ENCODE measurements at regions not wholly inside any gene's neighbourhood (a gene's known extent, or its start where the extent isn't known, plus 50 kb on each side); places are given as distances from the start of the nearest gene placed in this dataset.
A peak's percentile ranks its signal among the peaks of the same experiment; 100 is the strongest.

DNA sequence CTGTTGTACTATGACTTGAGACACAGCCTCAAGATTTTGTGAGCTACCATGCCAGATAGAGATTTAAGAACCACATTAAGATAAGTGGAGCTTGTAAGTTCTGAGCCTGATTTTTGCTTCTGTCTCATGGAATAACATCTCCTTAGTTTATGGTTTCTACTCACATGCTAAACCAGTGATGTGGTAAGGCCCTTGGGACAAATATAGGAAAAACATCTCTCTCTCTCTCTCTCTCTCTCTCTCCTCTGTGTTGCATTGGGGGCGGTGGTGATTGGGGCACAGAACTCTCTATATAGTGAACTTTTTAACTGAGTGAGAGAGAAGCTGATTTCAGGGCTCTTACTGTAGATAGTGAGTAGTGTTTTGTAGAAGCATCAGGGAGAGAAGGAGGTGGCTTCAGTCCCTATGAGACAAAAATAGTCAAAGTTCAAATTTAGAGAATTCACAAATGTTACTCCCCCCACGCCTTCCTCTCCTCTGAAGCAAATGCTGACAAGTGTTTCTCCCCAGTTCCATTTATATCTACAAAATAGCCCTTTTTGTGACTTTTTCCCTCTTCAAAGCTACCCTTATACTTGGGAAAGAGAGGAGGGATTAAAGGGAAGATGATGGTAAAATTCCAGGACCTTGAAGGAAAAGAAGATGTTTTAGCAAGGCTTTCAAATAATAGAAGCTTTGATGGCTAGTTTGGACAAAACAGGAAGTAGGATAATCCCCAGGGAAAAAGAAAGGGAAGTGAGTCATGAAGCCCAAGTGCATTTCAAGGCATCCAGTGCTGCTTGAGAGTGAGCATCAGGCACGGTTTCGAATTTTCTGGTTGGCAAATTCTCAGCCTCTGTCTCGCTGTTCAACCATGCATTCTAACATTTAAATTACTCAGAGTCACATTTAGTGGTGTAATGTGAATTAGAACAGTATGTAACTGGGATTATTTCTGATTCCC, 134.3 kb upstream of the AP1S2 start:
- DNase-seq (ENCODE audit: extremely low read depth in 1 of 11, low read depth in 9 of 11, low spot score in 4 of 11), result peak in 3 of 11 donors; percentile 1 to 2 (median 1)

GRCh38 chrX:15985937-15986336, 131.3 kb upstream of the AP1S2 start:
- no peak for DNase-seq (ENCODE audit: extremely low read depth in 1 of 11, low read depth in 9 of 11, low spot score in 4 of 11)

GRCh38 chrX:15983034-15983433, 128.4 kb upstream of the AP1S2 start:
- no peak for DNase-seq (ENCODE audit: extremely low read depth in 1 of 11, low read depth in 9 of 11, low spot score in 4 of 11)

DNA sequence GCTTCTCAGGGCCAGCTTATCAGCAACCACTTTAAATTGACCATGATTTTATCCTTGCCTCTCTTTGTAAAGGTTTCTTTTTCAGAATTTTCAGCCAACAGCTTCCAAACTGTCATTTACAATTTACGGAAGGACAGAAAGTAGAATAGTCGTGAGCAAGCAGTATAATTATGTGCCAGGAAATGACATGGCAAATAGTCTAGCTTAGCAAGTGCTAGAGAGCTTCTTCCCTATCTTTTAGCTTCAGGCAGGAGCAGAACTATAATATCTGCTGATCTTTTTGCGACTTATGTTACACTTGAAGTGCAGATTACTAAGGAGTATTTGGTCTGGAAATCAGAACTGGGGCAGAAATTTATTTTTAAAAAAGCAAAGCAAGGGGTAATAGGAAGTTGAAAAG, 123.0 kb upstream of the AP1S2 start:
- no peak for DNase-seq (ENCODE audit: extremely low read depth in 1 of 11, low read depth in 9 of 11, low spot score in 4 of 11)

- no peak for DNase-seq (ENCODE audit: extremely low read depth in 1 of 11, low read depth in 9 of 11, low spot score in 4 of 11)
Measured at GRCh38 chrX:15976396-15976795, 121.8 kb upstream of the AP1S2 start.

DNA sequence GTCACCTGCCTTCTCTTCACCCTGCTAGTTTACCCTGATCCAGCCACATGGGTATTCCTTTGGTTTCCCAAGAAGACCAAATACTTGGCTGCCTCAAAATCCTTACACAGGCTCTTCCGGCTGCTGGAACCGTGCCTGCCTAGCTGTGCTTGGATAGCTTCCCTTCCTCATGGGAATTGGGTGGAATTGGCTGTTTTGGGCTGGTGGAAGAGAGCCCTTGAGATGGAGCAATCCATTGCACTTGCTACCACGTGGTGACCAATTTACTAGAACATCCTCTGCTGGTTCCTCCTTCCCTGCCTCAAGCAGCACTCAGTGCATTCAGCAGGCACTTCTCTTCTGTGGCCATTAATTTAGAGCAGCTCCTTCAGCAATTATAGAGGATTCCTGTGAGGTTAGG, 119.3 kb upstream of the AP1S2 start:
- no peak for DNase-seq (ENCODE audit: extremely low read depth in 1 of 11, low read depth in 9 of 11, low spot score in 4 of 11)

DNA sequence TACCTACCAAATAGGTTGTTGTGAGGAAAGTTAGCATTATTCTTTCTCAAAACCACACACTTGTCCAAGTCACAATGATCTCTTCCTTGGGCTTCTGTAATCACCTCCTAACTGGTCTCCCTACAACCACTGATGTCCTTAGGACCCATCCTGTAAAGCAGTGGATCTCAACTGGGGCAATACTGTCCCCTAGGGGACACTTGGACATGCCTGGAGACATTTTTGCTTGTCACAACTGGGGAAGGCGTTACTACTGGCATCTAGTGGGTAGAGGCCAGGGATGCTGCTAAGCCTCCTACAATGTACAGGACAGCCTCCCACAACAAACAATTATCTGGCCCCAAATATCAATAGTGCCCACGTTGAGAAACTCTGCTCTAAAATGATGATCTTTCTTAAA, 118.7 kb upstream of the AP1S2 start:
- peak in 4 of 11 donors; percentile 1 to 12 (median 5) for DNase-seq (ENCODE audit: extremely low read depth in 1 of 11, low read depth in 9 of 11, low spot score in 4 of 11)

DNA sequence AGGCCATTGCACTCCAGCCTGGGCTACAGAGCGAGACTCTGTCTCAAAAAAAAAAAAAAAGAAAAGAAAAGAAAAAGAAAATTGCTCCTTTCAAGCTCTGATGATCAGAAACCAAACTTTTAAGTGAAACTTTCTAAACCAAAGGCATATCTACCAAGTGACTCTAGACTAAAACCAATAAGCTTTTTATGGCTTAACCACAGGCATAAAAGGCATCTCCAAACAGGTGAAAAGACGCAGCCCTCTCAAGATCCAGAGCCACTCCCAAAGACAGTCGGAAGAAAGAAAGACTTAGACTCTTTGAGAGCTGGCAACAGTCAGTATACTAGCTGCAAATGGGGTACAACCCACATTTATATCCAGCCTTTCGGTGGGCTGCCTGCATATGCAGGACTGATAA, 117.1 kb upstream of the AP1S2 start:
- no peak for DNase-seq (ENCODE audit: extremely low read depth in 1 of 11, low read depth in 9 of 11, low spot score in 4 of 11)

- DNase-seq (ENCODE audit: extremely low read depth in 1 of 11, low read depth in 9 of 11, low spot score in 4 of 11), result no peak
Measured at GRCh38 chrX:15963858-15964257, 109.2 kb upstream of the AP1S2 start.

DNA sequence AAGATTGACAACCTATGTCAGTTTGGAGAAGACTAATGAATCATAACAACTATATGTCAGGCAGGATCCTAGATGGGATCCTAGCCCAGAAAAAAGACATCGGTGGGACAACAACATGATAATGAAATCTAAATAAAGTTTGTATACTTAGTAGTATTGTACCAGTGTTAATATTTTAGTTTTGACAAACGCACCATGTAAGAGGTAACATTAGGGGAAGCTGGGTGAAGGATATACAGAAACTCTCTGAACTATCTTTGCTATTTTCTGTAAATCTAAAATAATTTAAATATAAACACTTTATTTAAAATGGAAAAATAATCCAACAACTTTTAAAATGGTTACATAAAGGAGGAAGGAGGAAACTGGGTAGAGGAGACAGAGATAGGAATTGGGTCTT, 105.6 kb upstream of the AP1S2 start:
- no peak for DNase-seq (ENCODE audit: extremely low read depth in 1 of 11, low read depth in 9 of 11, low spot score in 4 of 11)

GRCh38 chrX:15956681-15957080, 102.1 kb upstream of the AP1S2 start:
- no peak for DNase-seq (ENCODE audit: extremely low read depth in 1 of 11, low read depth in 9 of 11, low spot score in 4 of 11)

GRCh38 chrX:15953801-15954200, 99.2 kb upstream of the AP1S2 start:
- no peak for DNase-seq (ENCODE audit: extremely low read depth in 1 of 11, low read depth in 9 of 11, low spot score in 4 of 11)

DNA sequence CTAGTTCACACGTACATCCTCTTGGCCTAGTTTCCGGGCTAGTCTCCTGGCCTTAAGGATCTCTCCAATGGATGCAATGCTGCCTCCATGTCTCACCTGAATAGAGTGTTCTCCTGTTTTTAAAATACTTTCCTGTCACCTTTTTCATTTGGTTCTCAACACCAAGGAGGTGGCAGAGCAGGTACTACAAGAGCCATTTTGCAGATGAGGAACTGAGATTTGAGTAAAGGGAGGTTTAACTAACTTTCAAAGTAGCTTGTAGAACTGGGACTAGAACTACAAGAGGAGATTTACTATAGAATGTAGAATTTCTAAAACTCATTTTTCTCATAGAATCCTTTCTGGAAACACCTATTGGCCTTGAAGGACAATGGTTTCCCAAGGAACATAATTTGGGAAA, 97.6 kb upstream of the AP1S2 start:
- no peak for DNase-seq (ENCODE audit: extremely low read depth in 1 of 11, low read depth in 9 of 11, low spot score in 4 of 11)

DNA sequence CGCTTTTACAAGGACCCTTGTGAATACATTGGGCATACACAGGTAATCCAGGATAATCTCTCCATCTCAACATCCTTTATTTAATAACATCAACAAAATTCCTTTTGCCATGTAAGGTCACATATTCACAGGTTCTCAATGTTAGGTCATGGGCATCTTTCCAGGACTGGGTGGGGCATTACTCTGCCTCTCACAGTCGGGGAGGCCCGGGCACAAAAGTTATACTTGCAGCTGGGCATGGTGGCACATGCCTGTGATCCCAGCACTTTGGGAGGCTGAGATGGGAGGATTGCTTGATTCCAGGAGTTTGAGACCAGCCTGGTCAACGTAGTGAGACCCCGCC, 93.7 kb upstream of the AP1S2 start:
- no peak for DNase-seq (ENCODE audit: extremely low read depth in 1 of 11, low read depth in 9 of 11, low spot score in 4 of 11)

- no peak for DNase-seq (ENCODE audit: extremely low read depth in 1 of 11, low read depth in 9 of 11, low spot score in 4 of 11)
Measured at GRCh38 chrX:15947648-15948317, 93.2 kb upstream of the AP1S2 start.

GRCh38 chrX:15946783-15947580, 92.4 kb upstream of the AP1S2 start:
- DNase-seq (ENCODE audit: extremely low read depth in 1 of 11, low read depth in 9 of 11, low spot score in 4 of 11), result no peak

GRCh38 chrX:15943391-15943790, 88.8 kb upstream of the AP1S2 start:
- peak in 3 of 11 donors; percentile 12 to 30 (median 24) for DNase-seq (ENCODE audit: extremely low read depth in 1 of 11, low read depth in 9 of 11, low spot score in 4 of 11)

DNA sequence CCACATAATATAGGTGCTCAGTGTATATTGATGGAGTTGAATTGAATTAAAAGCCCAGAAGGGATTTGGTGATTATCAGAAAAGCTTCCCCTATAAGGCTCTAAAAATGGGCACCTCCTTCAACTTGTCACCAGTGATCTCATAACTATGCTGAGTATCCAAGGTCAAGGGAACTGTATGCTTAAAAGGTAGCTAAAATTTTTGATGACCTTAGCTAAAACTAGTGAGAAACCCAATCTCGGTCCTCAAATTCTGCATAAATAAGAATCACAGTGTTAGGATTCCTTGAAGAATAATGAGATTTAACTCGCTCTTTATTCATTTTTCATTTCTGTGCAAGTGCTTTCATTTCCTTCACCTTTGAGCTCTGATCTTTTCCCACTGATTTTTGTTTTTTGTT, 87.7 kb upstream of the AP1S2 start:
- DNase-seq (ENCODE audit: extremely low read depth in 1 of 11, low read depth in 9 of 11, low spot score in 4 of 11), result no peak

GRCh38 chrX:15939737-15940136, 85.1 kb upstream of the AP1S2 start:
- DNase-seq (ENCODE audit: extremely low read depth in 1 of 11, low read depth in 9 of 11, low spot score in 4 of 11), result no peak

GRCh38 chrX:15938072-15938471, 83.5 kb upstream of the AP1S2 start:
- no peak for DNase-seq (ENCODE audit: extremely low read depth in 1 of 11, low read depth in 9 of 11, low spot score in 4 of 11)

Measured in renal cortex interstitium (tissue), 11 donors.